ENCODE measurements at regions not wholly inside any gene's neighbourhood (a gene's known extent, or its start where the extent isn't known, plus 50 kb on each side); places are given as distances from the start of the nearest gene placed in this dataset.
"Not testable (repeated sequence)": the region's sequence is repeated elsewhere in the genome, so short reads cannot be mapped to it uniquely, and the experiment has no call there.

DNA sequence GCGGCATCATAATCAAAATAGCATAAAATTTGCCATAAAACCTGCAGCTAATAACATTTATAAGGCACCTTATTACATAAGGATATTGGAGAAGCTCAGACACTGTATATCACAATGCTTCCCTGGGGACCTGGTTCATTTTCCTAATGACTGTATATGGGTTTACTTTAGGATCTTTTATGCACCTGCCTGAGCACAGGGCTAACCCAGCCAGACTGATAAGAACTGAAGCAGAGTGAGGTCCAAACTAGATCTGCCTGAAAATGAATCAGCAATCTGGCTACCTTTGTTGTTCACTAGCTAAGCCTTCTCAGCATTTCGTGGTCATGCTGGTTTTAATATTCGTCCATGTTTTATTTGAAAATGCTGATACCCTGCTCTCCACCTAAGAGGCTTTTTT, 1922.3 kb upstream of the CELF4 start:
- DNase-seq (ENCODE audit: low read depth, low spot score) = no peak

DNA sequence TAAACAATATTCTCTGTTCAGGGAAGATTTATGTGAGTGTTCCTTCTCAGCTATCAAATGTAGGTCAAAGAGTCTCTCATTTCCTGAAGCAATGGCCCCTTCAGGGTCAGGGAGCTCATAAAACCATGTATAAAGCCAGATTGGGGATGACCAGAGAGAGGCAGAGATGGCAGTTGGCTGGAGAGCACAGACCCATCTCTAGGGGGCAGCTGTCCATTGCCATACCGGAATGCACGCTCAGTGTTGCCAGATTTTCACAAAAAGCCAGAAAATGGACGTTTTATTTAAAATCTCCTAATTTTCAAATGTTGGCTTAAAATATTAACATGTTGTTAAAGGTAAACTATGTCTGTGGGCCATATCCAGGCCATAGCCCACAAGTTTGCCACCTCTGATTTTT, 1920.7 kb upstream of the CELF4 start:
- no peak for DNase-seq (ENCODE audit: low read depth, low spot score)

DNA sequence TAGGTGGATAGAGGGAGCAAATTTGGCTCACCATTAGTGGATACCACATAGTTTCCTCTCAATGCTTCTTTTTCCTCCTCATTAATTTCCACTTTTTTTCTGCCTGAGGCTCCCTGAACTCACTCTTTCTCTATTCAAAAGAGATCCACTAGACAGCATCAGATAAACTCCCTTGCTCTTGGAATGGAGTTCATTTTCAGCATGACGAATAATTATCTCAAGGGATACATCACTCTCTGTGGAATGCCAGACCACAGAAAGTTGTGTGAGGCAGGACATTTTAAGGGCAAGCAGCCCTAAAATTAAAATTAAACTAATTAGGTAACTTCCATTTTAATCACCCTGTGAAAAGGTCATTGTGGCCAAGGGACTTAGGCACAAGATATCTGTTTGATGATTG, 1920.1 kb upstream of the CELF4 start:
- no peak for DNase-seq (ENCODE audit: low read depth, low spot score)

DNA sequence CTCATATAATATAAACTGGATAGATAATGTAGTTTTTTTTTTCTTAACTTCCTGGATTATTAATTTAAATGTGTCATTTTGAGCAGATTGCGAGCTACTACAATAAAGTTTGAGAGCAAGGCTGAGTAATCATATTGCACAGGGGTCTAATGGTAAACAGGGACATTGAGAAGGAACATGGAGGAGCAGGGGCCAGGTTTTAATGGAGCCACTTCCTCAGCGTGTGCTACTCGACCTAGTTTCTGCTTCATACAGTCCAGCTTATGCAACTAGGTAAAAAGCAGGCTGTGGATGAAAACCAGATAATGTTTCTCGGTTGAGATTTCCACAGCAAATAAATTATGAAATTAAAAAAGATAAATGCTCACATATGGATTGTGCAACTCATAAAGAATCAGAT, 1915.7 kb upstream of the CELF4 start:
- no peak for DNase-seq (ENCODE audit: low read depth, low spot score)

DNA sequence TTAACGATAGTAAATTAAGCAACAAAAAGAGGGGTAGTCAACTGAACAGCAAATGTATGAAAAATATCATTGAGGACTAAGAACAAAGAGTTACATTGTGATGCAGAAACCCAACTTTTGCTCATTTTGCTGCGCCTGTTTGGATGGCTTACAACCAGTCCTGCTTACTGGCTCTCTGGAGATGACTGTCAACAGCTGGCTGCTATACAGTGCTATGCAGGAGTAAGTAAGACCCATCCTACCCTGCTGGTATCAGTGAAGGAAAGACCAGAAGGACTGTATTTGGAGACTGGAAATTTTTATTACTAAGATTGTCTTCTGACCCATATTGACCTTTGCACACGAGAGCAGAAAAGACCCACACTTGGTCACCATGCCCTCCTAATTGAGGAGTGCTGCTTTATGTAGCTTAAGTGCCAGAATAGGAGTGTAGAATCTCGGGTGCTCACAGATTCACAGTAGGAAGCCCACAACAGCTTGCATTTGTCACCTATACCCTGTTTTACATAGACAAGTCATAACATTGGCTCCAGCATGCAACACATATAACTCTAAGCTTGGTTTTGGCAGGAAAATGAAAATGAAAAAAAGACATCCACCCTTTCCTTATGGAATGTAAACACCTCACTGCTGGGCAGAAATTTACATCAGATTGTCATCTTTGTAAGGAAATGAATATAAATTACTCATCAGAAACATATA, 1915.0 kb upstream of the CELF4 start:
- DNase-seq (ENCODE audit: low read depth, low spot score) = no peak

DNA sequence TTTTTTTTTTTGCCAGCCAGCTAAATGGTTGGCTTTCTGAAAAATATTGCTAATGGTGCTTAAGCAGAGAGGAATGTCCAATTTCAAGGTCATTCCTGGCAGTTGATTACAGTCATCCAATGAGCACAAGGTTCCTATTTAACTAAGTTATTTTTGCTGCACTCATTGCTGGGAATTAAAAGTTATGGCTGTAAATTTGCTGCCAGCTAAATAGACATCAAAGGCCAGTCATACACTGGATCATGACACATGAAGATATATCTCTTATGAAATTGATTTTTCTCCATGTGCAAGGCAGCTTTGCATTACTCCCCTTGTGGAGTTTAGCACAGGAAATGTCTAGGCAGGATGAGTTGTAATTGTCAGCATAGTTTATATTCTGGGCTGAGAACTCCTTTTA, 1898.4 kb upstream of the CELF4 start:
- no peak for DNase-seq (ENCODE audit: low read depth, low spot score)

DNA sequence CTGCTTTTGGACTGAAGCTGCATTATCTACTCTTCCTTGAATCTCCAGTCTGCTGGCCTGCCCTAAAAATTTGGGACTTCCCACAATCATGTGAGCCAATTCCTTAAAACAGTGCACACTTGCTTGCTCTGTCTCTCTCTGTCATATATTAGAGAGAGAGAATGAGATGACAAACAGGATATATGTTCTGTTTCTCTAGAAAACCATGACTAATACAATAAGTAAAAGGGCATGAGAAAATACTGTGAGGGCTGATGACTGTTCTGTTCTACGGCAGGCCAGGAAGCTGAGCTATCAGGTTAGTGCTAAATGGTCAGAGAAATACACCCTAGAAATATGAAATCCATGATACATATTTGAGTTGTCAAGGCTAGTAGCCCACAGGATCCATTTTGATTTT, 1896.8 kb upstream of the CELF4 start:
- DNase-seq (ENCODE audit: low read depth, low spot score) = no peak

DNA sequence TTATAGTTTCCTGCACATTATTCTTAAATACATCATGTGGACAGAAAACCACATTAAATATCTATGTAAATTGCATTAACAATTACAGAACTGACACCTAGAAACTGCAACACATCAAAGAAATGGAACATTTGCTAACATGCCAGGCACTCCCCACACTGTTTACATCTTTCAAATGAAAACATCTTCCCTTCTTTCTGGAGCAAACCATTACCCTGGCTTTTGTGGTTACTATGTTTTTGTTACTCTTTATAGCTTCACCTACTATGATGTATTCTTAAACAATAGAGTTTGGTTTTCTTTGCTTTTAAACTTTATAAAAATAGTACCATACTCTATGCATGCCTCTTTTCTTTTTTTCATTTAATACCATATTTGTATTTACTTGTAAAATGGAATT, 1894.5 kb upstream of the CELF4 start:
- DNase-seq (ENCODE audit: low read depth, low spot score) = no peak

DNA sequence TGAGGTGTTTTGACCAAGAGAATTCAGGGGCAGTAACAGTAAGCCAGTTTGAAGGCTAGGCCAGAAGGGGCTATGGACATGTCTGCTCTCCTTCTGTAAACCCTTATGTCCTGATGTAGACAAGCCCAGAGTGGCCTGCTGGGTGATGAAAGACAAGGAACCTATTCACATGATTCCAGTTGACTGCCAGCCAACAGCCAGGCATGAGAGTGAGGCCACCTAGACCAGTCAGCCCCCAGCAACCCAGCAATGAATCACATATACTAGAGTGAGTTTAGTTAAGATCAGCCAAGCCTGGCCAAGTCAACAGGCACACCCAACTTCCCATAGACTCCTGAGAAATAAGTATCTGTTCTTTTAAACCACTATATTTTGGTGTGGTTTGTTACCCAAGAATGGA, 1889.7 kb upstream of the CELF4 start:
- no peak for DNase-seq (ENCODE audit: low read depth, low spot score)

DNA sequence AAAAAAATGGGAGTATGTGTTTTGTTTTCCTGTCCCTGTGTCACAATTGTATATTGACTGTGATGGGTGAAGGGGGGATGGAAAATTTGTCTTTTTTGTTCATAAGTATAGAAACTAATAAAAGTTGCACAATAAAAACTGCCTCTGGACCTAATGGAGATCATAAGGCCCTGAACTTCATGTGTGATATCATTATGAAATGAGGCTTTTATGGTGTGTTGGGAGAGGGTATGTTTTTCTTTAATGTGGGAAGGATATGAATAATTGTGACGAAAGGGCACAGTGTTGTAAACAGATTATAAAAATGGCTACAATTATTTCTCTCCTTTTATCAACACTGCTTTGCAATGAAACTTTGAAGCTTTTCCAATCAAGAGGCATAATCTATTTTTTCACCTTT, 1889.3 kb upstream of the CELF4 start:
- DNase-seq (ENCODE audit: low read depth, low spot score) = no peak

DNA sequence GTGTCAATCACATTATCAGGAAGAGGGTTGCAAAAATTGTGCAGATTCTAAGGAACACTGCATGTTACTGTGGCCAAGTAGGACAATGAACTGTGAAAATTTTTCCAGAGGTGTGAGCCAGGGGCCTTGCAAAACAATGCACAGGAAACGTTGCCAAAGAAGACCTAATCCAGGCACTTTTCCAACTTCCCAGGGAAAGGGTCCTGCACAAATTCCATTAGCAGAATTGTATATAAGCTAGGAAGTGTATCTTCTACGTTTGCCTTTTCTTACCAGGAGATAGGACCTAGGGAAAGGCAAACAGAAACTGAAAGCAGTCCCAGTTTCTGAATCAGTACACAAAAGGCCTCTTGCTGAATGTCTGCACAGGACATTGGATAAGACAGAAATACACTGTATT, 1888.3 kb upstream of the CELF4 start:
- DNase-seq (ENCODE audit: low read depth, low spot score) = no peak

DNA sequence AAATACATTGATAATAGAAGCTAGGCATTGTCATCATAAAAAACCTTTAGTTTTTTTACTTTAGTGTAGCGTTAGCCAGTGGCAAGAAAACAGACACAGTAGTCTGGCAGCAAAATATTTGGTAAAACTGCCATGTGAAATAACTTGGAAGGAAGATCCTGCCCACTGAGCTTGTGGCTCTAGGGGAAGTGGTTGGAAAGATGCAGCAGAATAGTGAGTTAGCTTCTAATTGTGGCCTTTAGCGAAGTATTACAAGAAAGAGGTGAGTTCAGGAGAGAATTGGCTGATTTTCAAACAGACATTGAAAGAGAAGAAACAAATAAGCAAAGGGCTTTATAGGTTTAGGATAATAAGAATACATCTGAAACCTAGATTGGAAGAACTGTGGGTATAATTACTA, 1887.8 kb upstream of the CELF4 start:
- no peak for DNase-seq (ENCODE audit: low read depth, low spot score)

DNA sequence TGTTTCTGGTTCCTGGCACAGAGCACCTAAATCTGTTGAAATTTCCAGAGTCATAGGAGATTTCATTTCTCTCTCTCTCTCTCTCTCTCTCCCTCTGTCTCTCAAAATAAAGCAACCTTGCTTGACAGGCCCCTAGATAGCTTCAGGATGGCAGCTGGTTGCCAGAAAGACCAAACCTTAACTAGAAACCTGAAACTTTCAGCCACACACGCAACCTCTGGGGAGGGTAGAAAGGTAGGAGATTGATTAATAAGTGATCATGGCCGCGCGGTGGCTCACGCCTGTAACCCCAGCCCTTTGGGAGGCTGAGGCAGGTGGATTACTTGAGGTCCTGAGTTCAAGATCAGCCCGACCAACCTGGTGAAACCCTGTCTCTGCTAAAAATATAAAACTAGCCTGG, 1885.4 kb upstream of the CELF4 start:
- no peak for DNase-seq (ENCODE audit: low read depth, low spot score)

DNA sequence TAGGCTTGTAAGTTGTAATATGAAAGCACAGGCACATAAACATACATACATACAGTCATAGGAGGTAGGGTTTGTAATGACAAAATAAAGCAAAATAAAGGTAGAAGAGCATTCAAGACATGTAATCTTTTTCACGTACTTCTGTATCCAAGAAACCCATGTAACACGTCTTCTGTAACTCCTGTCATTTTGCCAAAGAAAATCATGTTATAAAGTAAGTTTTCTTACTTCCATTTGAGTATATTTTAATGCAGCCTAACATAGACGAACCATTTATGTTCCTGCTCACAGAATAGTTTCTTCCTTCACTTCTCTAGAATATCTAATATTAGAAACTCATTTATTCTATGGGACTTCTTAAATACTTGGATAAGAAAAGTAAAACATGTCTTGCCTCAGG, 1884.0 kb upstream of the CELF4 start:
- no peak for DNase-seq (ENCODE audit: low read depth, low spot score)

DNA sequence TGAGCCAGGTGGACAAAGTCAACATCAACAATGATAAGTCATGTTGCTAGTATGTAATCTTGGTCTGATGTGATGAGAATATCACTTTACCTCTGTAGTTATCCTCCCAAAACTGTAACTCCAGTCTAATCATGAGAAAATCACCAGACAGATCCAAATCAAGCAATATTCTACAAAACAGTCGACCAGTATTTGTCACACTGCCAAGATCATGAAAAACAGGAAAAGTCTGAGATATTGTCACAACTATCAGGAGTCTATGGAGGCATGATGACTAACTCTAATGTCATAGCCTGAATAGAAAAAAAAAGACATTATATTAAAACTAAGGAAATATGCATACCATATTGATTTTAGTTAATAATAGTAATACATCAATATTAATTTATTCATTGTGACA, 1883.3 kb upstream of the CELF4 start:
- no peak for DNase-seq (ENCODE audit: low read depth, low spot score)

DNA sequence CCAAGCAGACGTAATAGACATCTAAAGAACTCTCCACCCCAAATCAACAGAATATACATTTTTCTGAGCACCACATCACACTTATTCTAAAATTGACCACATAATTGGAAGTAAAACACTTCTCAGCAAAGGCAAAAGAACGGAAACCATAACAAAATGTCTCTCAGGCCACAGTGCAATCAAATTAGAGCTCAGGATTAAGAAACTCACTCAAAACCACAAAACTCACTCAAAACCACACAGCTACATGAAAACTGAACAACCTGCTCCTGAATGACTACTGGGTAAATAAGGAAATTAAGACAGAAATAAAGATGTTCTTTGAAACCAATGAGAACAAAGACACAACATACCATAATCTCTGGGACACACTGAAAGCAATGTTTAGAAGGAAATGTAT, 1879.4 kb upstream of the CELF4 start:
- DNase-seq (ENCODE audit: low read depth, low spot score) = not testable (repeated sequence)

DNA sequence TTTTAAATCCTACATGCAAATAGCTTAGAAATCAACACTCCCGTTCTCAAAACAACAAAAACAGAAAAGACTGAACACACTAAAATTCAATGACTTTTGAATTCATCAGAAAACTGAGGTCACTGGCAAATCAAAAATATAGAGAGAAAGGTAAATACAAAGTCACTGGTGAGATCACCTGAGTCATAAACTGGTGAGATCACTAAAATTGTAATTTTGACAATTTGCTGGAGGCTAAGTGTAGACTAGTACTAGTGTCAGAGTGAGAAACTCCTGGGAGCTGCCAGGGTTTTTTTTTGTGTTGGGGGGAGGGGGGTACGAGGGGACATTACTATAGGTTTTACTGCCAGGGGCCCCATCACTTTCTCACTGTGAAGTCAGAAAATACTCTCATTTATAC, 1876.0 kb upstream of the CELF4 start:
- DNase-seq (ENCODE audit: low read depth, low spot score) = no peak

DNA sequence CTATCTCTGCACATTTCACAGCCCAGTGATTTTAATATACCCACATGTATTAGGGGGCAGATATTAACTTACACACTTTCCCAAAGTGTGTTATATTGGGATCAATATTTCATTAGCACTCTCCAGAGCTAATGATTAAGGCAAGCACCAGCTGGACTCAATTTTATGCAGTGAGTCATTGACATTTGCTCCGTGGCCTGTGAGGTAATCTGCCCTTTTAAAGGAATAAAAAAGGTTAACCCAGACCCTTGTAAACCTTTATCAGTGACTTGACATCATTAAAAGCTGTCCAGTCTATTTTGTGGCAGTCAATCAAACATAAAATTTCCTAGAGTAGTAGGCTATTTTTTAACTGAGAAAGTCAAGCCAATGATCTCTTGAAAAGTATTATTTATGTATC, 1870.4 kb upstream of the CELF4 start:
- DNase-seq (ENCODE audit: low read depth, low spot score) = no peak

DNA sequence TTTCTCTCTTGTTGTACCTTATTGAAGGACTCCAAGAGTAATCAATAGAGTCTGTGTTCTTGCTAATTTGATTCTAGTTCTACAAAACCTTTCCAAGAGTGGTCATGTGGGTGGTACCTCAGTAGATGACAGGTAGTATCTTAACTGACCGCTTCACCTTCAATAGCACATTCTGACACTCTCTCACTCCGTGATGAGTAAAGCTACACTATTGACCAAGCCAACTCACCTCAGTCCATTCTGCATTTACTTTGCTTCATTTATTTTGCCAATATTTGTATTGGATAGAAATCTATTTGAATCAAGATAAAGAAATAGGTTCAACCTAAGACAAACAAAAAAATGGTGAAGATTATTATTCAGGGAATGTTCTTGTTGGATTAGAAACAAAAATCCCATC, 1869.6 kb upstream of the CELF4 start:
- no peak for DNase-seq (ENCODE audit: low read depth, low spot score)

DNA sequence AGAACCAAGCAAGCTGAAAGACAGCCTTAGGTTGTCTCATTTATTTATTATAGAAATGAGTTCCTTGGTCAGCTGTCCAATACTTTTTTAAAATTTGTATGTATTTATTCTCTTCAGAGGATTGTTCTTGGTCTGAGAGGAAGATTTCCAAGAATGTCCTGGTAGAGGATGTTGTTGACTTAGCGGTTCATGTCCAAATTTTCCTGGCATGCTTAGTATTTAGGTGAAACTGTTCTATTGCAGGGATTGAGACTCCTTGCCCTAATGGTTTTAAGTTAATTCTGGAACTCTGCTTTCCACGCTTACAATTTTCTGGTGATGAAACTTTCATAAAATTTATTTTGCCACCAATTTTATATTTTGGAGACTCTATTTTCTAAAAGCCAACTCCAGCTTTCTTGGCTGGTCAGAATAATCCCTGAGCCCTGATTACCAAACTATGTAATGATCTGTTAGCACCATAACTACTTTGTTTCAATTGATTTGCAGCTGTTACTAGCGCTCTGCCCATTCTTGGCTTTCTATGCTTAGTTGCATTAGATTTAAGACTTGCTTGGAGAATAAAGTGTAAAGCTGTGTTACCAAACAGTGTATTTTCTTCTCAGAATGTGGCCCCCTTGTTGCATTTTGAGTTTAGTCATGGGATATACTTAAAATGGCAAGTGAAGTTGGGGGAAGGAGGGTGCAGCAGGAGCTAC, 1868.8 kb upstream of the CELF4 start:
- DNase-seq (ENCODE audit: low read depth, low spot score) = no peak

DNA sequence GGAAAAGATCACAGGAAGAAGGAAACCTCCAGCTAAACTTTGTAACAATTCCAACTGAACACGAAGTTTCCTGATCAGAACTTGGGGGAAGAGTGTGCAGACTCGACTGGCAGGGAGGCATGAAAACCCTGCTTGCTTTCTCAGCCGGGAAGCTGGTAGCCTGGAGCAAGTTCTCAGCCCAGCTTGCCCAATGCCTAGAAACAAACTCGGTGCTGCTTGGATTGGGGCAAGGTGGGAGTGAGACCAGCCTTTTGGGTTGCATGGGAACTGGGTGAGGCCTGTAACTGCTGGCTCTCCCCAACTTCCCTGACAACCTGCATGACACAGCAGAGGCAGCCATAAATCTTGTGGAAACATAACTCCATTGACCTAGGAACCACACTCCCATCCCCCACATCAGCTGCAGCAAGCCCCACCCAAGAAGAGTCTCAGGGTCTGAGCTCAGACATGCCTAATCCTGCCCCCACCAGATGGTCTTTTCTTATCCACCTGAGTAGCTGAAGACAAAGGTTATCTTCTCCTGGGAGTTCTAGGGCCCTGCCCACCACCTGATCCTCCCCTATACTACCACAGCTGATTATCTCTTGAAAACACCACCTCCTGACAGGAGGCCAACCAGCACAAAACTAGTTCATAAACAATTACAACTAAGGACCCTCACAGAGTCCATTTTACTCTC, 1859.7 kb upstream of the CELF4 start:
- no peak for DNase-seq (ENCODE audit: low read depth, low spot score)

DNA sequence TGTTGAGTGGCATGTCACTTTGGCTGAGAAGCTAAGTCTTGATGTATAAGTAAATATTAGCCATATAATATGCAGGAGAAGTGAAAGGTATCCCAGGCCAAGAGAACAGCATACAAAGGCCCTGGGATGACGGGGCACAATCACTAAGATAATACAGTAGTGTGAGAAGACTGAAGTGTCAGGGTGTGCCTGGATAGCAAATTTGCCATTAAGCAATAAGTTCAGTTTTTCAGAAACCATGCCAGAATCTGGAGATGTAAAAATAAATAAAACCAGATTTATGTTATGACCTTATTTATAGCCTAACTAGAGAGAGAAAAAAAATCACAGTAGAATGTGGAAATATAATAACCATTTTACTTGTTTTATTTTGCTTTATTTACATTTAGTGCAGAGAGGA, 1858.7 kb upstream of the CELF4 start:
- DNase-seq (ENCODE audit: low read depth, low spot score) = no peak

DNA sequence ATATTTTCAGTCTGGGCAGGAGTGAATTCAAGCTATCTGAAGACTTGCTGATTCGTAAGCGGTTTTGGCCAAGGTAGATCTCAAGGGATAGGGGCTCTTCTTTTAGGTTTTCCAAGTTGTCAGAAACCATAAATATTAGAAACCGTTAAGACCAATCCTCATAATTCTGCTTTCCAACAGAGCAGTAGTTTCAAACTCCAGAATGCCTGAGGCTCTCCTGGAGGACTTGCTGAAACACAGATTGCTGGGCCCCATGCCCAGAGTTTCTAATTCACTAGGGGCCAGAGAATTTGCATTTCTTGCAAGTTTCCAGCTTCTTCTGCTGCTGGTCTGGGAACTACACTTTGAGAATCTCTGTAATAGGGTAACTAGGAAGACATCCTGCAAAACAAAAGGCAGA, 1855.7 kb upstream of the CELF4 start:
- no peak for DNase-seq (ENCODE audit: low read depth, low spot score)
